Smooth muscle cell (in vitro differentiated cells): ENCODE measurements at regions not wholly inside any gene's neighbourhood (a gene's known extent, or its start where the extent isn't known, plus 50 kb on each side); places are given as distances from the start of the nearest gene placed in this dataset.

Experiments used
- DNase-seq: peaks from one replicate; lab custom pipeline; 2025; ENCODE audit not compliant: unreplicated experiment; lab: John Stamatoyannopoulos, UW
- H2AFZ ChIP-seq: fragments of 200-600 bp; sonication (generic); 2 replicates; pipeline ENCODE4 v1.6.0; 2016; ENCODE audit warnings: antibody characterized with exemption, low read depth, mild to moderate bottlenecking
- H3F3A ChIP-seq: fragments of 200-600 bp; sonication (generic); 2 replicates; pipeline ENCODE4 v1.6.0; 2017; ENCODE audit warnings: antibody characterized with exemption, low read depth
- H3K27ac ChIP-seq: fragments of 200-600 bp; sonication (generic); 2 replicates; pipeline ENCODE4 v1.5.1; 2016; ENCODE audit warnings: low read depth, mild to moderate bottlenecking
- H3K27me3 ChIP-seq: fragments of 200-600 bp; sonication (generic); 2 replicates; pipeline ENCODE4 v1.6.1; 2016; ENCODE audit warnings: low read depth, mild to moderate bottlenecking
- H3K36me3 ChIP-seq: fragments of 200-600 bp; sonication (generic); 2 replicates; pipeline ENCODE4 v1.5.1; 2016; ENCODE audit warnings: low read depth
- H3K4me1 ChIP-seq: fragments of 200-600 bp; sonication (generic); 2 replicates; pipeline ENCODE4 v1.5.1; 2016; ENCODE audit warnings: low read depth
- H3K4me2 ChIP-seq: fragments of 200-600 bp; sonication (generic); 2 replicates; pipeline ENCODE4 v1.6.0; 2016; ENCODE audit warnings: mild to moderate bottlenecking
- H3K4me3 ChIP-seq: fragments of 200-600 bp; sonication (generic); 2 replicates; pipeline ENCODE4 v1.5.1; 2016; ENCODE audit warnings: mild to moderate bottlenecking
- H3K79me2 ChIP-seq: fragments of 200-600 bp; sonication (generic); 2 replicates; pipeline ENCODE4 v1.6.0; 2016; ENCODE audit warnings: low read depth, mild to moderate bottlenecking
- H3K9ac ChIP-seq: fragments of 200-600 bp; sonication (generic); 2 replicates; pipeline ENCODE4 v1.6.0; 2016; ENCODE audit warnings: low read depth
- H3K9me3 ChIP-seq: fragments of 200-600 bp; sonication (generic); replicated peaks from 2 replicates; pipeline ENCODE4 v1.5.1; 2016; ENCODE audit warnings: low read depth
- H4K20me1 ChIP-seq: fragments of 200-600 bp; sonication (generic); 2 replicates; pipeline ENCODE4 v1.6.0; 2016; ENCODE audit warnings: low read depth
- CTCF ChIP-seq: fragments of 200-600 bp; sonication (generic); IDR thresholded peaks from 2 replicates; pipeline ENCODE4 v1.5.1; 2017; ENCODE audit warnings: borderline replicate concordance, mild to moderate bottlenecking, antibody characterized with exemption; ENCODE audit not compliant: insufficient read depth, poor library complexity, severe bottlenecking
- WGBS: methylation state at CpG from one replicate; pipeline ENCODE4 v1.1.7; 2016; ENCODE audit warnings: low lambda C conversion rate; 5-methylcytosine and 5-hydroxymethylcytosine counted together

GRCh38 chr17:79160980-79161636, 86.5 kb downstream of the ENGASE start:
- Histone ChIP-seq H3K27ac (no peak overlapping the region), H3K4me2 (no peak overlapping the region), H3F3A (no peaks in the 10 kb centered on the region), H3K9ac (no peak overlapping the region), H3K4me3 (no peak overlapping the region), H3K9me3 (no peaks in the 10 kb centered on the region), H3K36me3 (no peaks in the 10 kb centered on the region), H2AFZ (no peak overlapping the region), H3K4me1 (no peaks in the 10 kb centered on the region), H4K20me1 (no peaks in the 10 kb centered on the region), H3K27me3 (no peaks in the 10 kb centered on the region), H3K79me2 (no peaks in the 10 kb centered on the region)
- WGBS: 82% methylated on average over 14 of the region's 14 CpGs
- DNase-seq: no peak
- TF ChIP-seq CTCF: no peak

GRCh38 chr17:79159926-79160325, 85.3 kb downstream of the ENGASE start:
- H3K27ac ChIP-seq: no peak overlapping the region
- H3K36me3 ChIP-seq: no peaks in the 10 kb centered on the region
- no peak overlapping the region for H2AFZ ChIP-seq
- H4K20me1 ChIP-seq: no peaks in the 10 kb centered on the region
- no peak for TF ChIP-seq CTCF
- H3F3A ChIP-seq: no peaks in the 10 kb centered on the region
- no peaks in the 10 kb centered on the region for H3K79me2 ChIP-seq
- no peaks in the 10 kb centered on the region for H3K4me1 ChIP-seq
- no peaks in the 10 kb centered on the region for H3K27me3 ChIP-seq
- DNase-seq: no peak
- no peaks in the 10 kb centered on the region for H3K9me3 ChIP-seq
- H3K9ac ChIP-seq: no peak overlapping the region
- WGBS: 58% methylated on average over 13 of the region's 13 CpGs
- H3K4me2 ChIP-seq: no peak overlapping the region
- H3K4me3 ChIP-seq: no peak overlapping the region

- H3K27me3 ChIP-seq: no peaks in the 10 kb centered on the region
- WGBS: 96% methylated on average over 6 of the region's 6 CpGs
- H3K4me1 ChIP-seq: no peaks in the 10 kb centered on the region
- no peak for TF ChIP-seq CTCF
- no peaks in the 10 kb centered on the region for H3K79me2 ChIP-seq
- H3K9me3 ChIP-seq: no peaks in the 10 kb centered on the region
- no peak overlapping the region for H2AFZ ChIP-seq
- no peak overlapping the region for H3K4me3 ChIP-seq
- H3F3A ChIP-seq: no peaks in the 10 kb centered on the region
- DNase-seq: no peak
- H4K20me1 ChIP-seq: no peaks in the 10 kb centered on the region
- H3K27ac ChIP-seq: no peak overlapping the region
- no peak overlapping the region for H3K4me2 ChIP-seq
- H3K9ac ChIP-seq: no peak overlapping the region
- H3K36me3 ChIP-seq: no peaks in the 10 kb centered on the region
Measured at GRCh38 chr17:79159471-79159870, 84.8 kb downstream of the ENGASE start.

- H3K4me1 ChIP-seq: no peaks in the 10 kb centered on the region
- H2AFZ ChIP-seq: no peak overlapping the region
- no peaks in the 10 kb centered on the region for H4K20me1 ChIP-seq
- WGBS: 86% methylated on average over 19 of the region's 19 CpGs
- no peak for TF ChIP-seq CTCF
- no peaks in the 10 kb centered on the region for H3K36me3 ChIP-seq
- no peaks in the 10 kb centered on the region for H3K27me3 ChIP-seq
- no peaks in the 10 kb centered on the region for H3K79me2 ChIP-seq
- no peak overlapping the region for H3K4me3 ChIP-seq
- H3K4me2 ChIP-seq: no peak overlapping the region
- no peak for DNase-seq
- no peaks in the 10 kb centered on the region for H3F3A ChIP-seq
- H3K9me3 ChIP-seq: no peaks in the 10 kb centered on the region
- H3K27ac ChIP-seq: no peak overlapping the region
- H3K9ac ChIP-seq: no peak overlapping the region
Measured at GRCh38 chr17:79156463-79157095, 82.0 kb downstream of the ENGASE start.
